Gastroesophageal sphincter (tissue), 3 donors: ENCODE measurements at regions not wholly inside any gene's neighbourhood (a gene's known extent, or its start where the extent isn't known, plus 50 kb on each side); places are given as distances from the start of the nearest gene placed in this dataset.

Experiments used
- CTCF ChIP-seq, 4 experiments: fragments of 200-600 bp in 2 of 4; fragments of 450-650 bp in 2 of 4; sonication (generic) in 1 of 4; IDR thresholded peaks; one replicate each; pipeline ENCODE4 v1.5.1; 2017 to 2019; ENCODE audit warnings: antibody characterized with exemption in 4 of 4, mild to moderate bottlenecking in 2 of 4, moderate library complexity in 2 of 4
- POLR2A ChIP-seq, 2 donors: fragments of 450-650 bp; IDR thresholded peaks; one replicate each; pipeline ENCODE4 v1.6.1; 2017; ENCODE audit warnings: antibody characterized with exemption in 2 of 2, mild to moderate bottlenecking in 2 of 2, moderate library complexity in 1 of 2

GRCh38 chr5:124262991-124263571 is 483.4 kb downstream of the ZNF608 start:
- TF ChIP-seq POLR2A (IDR thresholded peaks at IDR 0.05), result no peak
- no peak for TF ChIP-seq CTCF (IDR thresholded peaks at IDR 0.05)
